A549 (cell line): ENCODE measurements at regions not wholly inside any gene's neighbourhood (a gene's known extent, or its start where the extent isn't known, plus 50 kb on each side); places are given as distances from the start of the nearest gene placed in this dataset.

Source experiments
- ATAC-seq, 2 experiments: fragments of 200-7000 bp in 1 of 2; fragments of >200 bp in 1 of 2; cut with Nextera tagmentation in 1 of 2; cut with Tn5 transposase in 1 of 2; 3 replicates each; pipeline versions ENCODE4 v1.8.0 to v1.9.1; 2018 to 2020; ENCODE audit warnings: mild to moderate bottlenecking in 1 of 2, moderate library complexity in 1 of 2
- CTCF ChIA-PET: fragments of 300-600 bp; sonication (Branson Sonifier 250); formaldehyde crosslinking; extraction: SDS; loops from one replicate; lab custom pipeline; 2021; ENCODE audit warnings: antibody characterized with exemption, inconsistent platforms; lab: Yijun Ruan, JAX
- POLR2A ChIA-PET: fragments of 350-600 bp; formaldehyde crosslinking; extraction: SDS; loops from one replicate; lab custom pipeline; 2021; ENCODE audit warnings: antibody characterized with exemption, inconsistent platforms; lab: Yijun Ruan, JAX
- DNase-seq, 2 experiments: peaks; one replicate each; pipeline versions ENCODE4 v3.0.0 to v3.0.0-alpha.2; 2011 to 2016; ENCODE audit warnings: low read depth in 1 of 2, low spot score in 1 of 2
- FAIRE-seq: peaks from 2 replicates; lab custom pipeline; 2011; peaks lifted over from hg19 to GRCh38; lab: Jason Lieb, UNC
- H3K27ac ChIP-seq, 2 experiments: fragments of >200 bp; sonication (Bioruptor Twin); formaldehyde crosslinking; 3 replicates each; pipeline ENCODE4 v1.5.1; 2016 to 2017
- H3K4me1 ChIP-seq: fragments of >200 bp; sonication (Bioruptor Twin); formaldehyde crosslinking; 3 replicates; pipeline ENCODE4 v1.6.1; 2016
- H3K4me2 ChIP-seq: fragments of >200 bp; sonication (Bioruptor Twin); formaldehyde crosslinking; 3 replicates; pipeline ENCODE4 v1.6.1; 2016
- H3K4me3 ChIP-seq: fragments of >200 bp; sonication (Bioruptor Twin); formaldehyde crosslinking; 3 replicates; pipeline ENCODE4 v1.5.1; 2016
- H3K9me3 ChIP-seq: fragments of >200 bp; sonication (Bioruptor Twin); formaldehyde crosslinking; 3 replicates; pipeline ENCODE4 v1.6.1; 2016
- CHD4 ChIP-seq: fragments of 200-600 bp; sonication (generic); IDR thresholded peaks from 2 replicates; pipeline ENCODE4 v1.6.1; 2016; ENCODE audit warnings: antibody characterized with exemption, mild to moderate bottlenecking, borderline replicate concordance
- CTCF ChIP-seq: fragments of >200 bp; sonication (Bioruptor Twin); formaldehyde crosslinking; IDR thresholded peaks from 3 replicates; pipeline ENCODE4 v1.5.1; 2016
- E2F6 ChIP-seq: IDR thresholded peaks from 2 replicates; pipeline ENCODE4 v1.6.1; 2012; ENCODE audit warnings: low read depth, borderline replicate concordance
- ELK1 ChIP-seq: fragments of 150-350 bp; IDR thresholded peaks from 2 replicates; pipeline ENCODE4 v1.6.1; 2014; ENCODE audit warnings: low read depth, mild to moderate bottlenecking, low read length
- EP300 ChIP-seq, 2 experiments: fragments of >200 bp; sonication (Bioruptor Twin); formaldehyde crosslinking; IDR thresholded peaks; 2 replicates in 1 of 2; 3 replicates in 1 of 2; pipeline ENCODE4 v1.6.1; 2016 to 2017
- HDAC2 ChIP-seq: fragments of 200-600 bp; sonication (generic); IDR thresholded peaks from 2 replicates; pipeline ENCODE4 v1.6.1; 2016
- HOXB13 ChIP-seq: fragments of 250-450 bp; sonication (Bioruptor Pico); IDR thresholded peaks from 2 replicates; pipeline ENCODE4 v1.5.0; 2020; ENCODE audit warnings: low read depth, mild to moderate bottlenecking, moderate library complexity
- MAZ ChIP-seq: fragments of 150-350 bp; IDR thresholded peaks from 2 replicates; pipeline ENCODE4 v1.6.1; 2014; ENCODE audit warnings: antibody characterized with exemption, low read depth, low read length, borderline replicate concordance
- MYC ChIP-seq: IDR thresholded peaks from 2 replicates; pipeline ENCODE4 v1.6.1; 2012; ENCODE audit warnings: mild to moderate bottlenecking, inconsistent platforms, low read length, improper control_type of control experiment, borderline replicate concordance
- NPAS2 ChIP-seq: fragments of 250-450 bp; sonication (Bioruptor Pico); IDR thresholded peaks from 2 replicates; pipeline ENCODE4 v1.8.0; 2022; ENCODE audit warnings: mild to moderate bottlenecking, moderate library complexity, borderline replicate concordance
- NR3C1 ChIP-seq: fragments of >200 bp; sonication (Bioruptor Twin); formaldehyde crosslinking; IDR thresholded peaks from 3 replicates; pipeline ENCODE4 v1.6.1; 2017
- PBX3 ChIP-seq: IDR thresholded peaks from 2 replicates; pipeline ENCODE4 v1.6.1; 2012
- POLR2AphosphoS2 ChIP-seq: conservative IDR thresholded peaks from 2 replicates; pipeline ENCODE4 v1.6.1; 2012; ENCODE audit warnings: low read length, improper control_type of control experiment, inconsistent platforms
- RAD21 ChIP-seq, 2 experiments: fragments of >200 bp in 1 of 2; sonication (Bioruptor Twin) in 1 of 2; formaldehyde crosslinking in 1 of 2; IDR thresholded peaks in 1 of 2; conservative IDR thresholded peaks in 1 of 2; 2 replicates in 1 of 2; 3 replicates in 1 of 2; pipeline ENCODE4 v1.6.1; 2012 to 2018; ENCODE audit warnings: inconsistent platforms in 1 of 2
- RCOR1 ChIP-seq: fragments of 150-350 bp; IDR thresholded peaks from 2 replicates; pipeline ENCODE4 v1.6.1; 2014; ENCODE audit warnings: antibody characterized with exemption, low read length, low read depth
- REST ChIP-seq: fragments of 200-600 bp; sonication (generic); IDR thresholded peaks from 2 replicates; pipeline ENCODE4 v1.6.1; 2016; ENCODE audit warnings: antibody characterized with exemption, mild to moderate bottlenecking, moderate library complexity
- RNF2 ChIP-seq: fragments of 200-600 bp; sonication (generic); IDR thresholded peaks from 2 replicates; pipeline ENCODE4 v1.6.1; 2016; ENCODE audit warnings: low read depth, mild to moderate bottlenecking, antibody characterized with exemption, moderate library complexity, borderline replicate concordance
- SMC3 ChIP-seq: fragments of >200 bp; sonication (Bioruptor Twin); formaldehyde crosslinking; IDR thresholded peaks from 3 replicates; pipeline ENCODE4 v1.6.1; 2018; ENCODE audit warnings: inconsistent platforms
- TFCP2L1 ChIP-seq: fragments of 250-450 bp; sonication (Bioruptor Pico); IDR thresholded peaks from 2 replicates; pipeline ENCODE4 v1.5.0; 2021; ENCODE audit warnings: mild to moderate bottlenecking
- USF2 ChIP-seq: fragments of 450-650 bp; IDR thresholded peaks from 2 replicates; pipeline ENCODE4 v1.6.1; 2014; ENCODE audit warnings: antibody characterized with exemption
- ZC3H11A ChIP-seq: fragments of 450-650 bp; IDR thresholded peaks from 2 replicates; pipeline ENCODE4 v1.6.1; 2014; ENCODE audit warnings: antibody characterized with exemption, mild to moderate bottlenecking
- ZNF302 ChIP-seq: fragments of 250-450 bp; sonication (Bioruptor Pico); IDR thresholded peaks from 2 replicates; pipeline ENCODE4 v1.9.0; 2021; ENCODE audit warnings: inconsistent platforms, mild to moderate bottlenecking, moderate library complexity
- ZSCAN20 ChIP-seq: fragments of 250-450 bp; sonication (Bioruptor Pico); IDR thresholded peaks from 2 replicates; pipeline ENCODE4 v1.8.0; 2022; ENCODE audit warnings: mild to moderate bottlenecking, moderate library complexity
- WGBS: methylation state at CpG from one replicate; pipeline ENCODE4 v1.1.6; 2017; ENCODE audit errors: missing lambda C conversion rate; 5-methylcytosine and 5-hydroxymethylcytosine counted together

- Histone ChIP-seq H3K4me1 (no peaks in the 10 kb centered on the region), H3K27ac (no peak overlapping the region), H3K4me2 (no peak overlapping the region), H3K4me3 (no peak overlapping the region), H3K9me3 (no peaks in the 10 kb centered on the region)
- no peak for FAIRE-seq
- TF ChIP-seq ELK1, result no peak
- no peak for TF ChIP-seq USF2
- TF ChIP-seq REST, result no peak
- TF ChIP-seq RNF2, result no peak
- no peak for TF ChIP-seq POLR2AphosphoS2
- TF ChIP-seq HOXB13 (CRISPR knock-in tag), result no peak
- no peak for TF ChIP-seq MAZ
- TF ChIP-seq HDAC2, result no peak
- no peak for TF ChIP-seq EP300 (IDR thresholded peaks at IDR 0.05)
- TF ChIP-seq ZNF302 (CRISPR knock-in tag), result no peak
- TF ChIP-seq E2F6, result no peak
- no peak for TF ChIP-seq ZC3H11A
- no peak for TF ChIP-seq PBX3
- no peak for TF ChIP-seq CHD4
- no peak for TF ChIP-seq RCOR1
- no peak for TF ChIP-seq TFCP2L1
- no peak for ATAC-seq
- no peak for DNase-seq
- 44% methylated on average over 5 of the region's 5 CpGs for WGBS
- ChIA-PET CTCF (no interaction called here), POLR2A (no interaction called here)
These were observed 581.6 kb upstream of the KLHL4 start for GRCh38 chrX:86935988-86936387.

GRCh38 chrX:86946569-86946968, 571.0 kb upstream of the KLHL4 start:
- peak; percentile 46 for FAIRE-seq
- no peaks in the 10 kb centered on the region for H3K4me1 ChIP-seq
- 0 out of 6 replicates have a peak, but pooled peaks of 1 of the 2 experiments have one; percentile 54 for ATAC-seq
- H3K27ac ChIP-seq, result no peak overlapping the region
- ChIA-PET CTCF (no interaction called here), POLR2A (no interaction called here)
- WGBS, result 0% methylated on average over 1 of the region's 1 CpG
- H3K9me3 ChIP-seq, result no peaks in the 10 kb centered on the region
- DNase-seq, result peak; percentile 3 to 43
- no peak overlapping the region for H3K4me3 ChIP-seq
- H3K4me2 ChIP-seq, result no peak overlapping the region
- no peak for TF ChIP-seq NPAS2 (CRISPR knock-in tag)
- no peak for TF ChIP-seq RCOR1
- peak; percentile 44 to 49; a peak in 4 of 5 replicates for TF ChIP-seq RAD21 (conservative IDR thresholded peaks at IDR 0.05 in 1 of 2, IDR thresholded peaks at IDR 0.05 in 1 of 2)
- TF ChIP-seq NR3C1, result no peak
- TF ChIP-seq CTCF, result peak; percentile 19; the same call in 1 of the 3 replicates
- TF ChIP-seq SMC3, result peak; percentile 27; the same call in 1 of the 3 replicates
- TF ChIP-seq MYC, result no peak
- no peak for TF ChIP-seq ZSCAN20 (CRISPR knock-in tag)
- TF ChIP-seq, all 56 proteins: peak for 3
